ENCODE measurements at regions not wholly inside any gene's neighbourhood (a gene's known extent, or its start where the extent isn't known, plus 50 kb on each side); places are given as distances from the start of the nearest gene placed in this dataset.
"Not testable (repeated sequence)": the region's sequence is repeated elsewhere in the genome, so short reads cannot be mapped to it uniquely, and the experiment has no call there.

DNA sequence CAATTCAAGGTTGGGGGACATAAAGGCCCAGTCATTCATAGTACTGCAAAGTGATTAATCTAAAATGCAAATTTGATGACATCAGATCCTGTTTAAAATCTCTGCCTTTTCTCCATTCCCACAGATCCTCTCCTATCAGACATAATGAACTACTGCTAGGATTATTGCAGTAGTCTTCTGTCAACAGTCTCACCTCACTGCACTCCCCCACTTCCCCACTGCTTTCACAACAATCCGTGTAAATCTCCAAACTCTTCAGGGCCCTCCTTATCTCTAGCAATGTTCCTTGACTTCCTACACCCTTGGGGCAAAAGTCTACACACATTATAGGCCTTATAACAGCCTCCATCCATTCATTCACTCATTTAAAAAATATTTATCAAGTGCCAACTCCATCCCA, 112.4 kb downstream of the KBTBD2 start:
- intact Hi-C loops (cut with micrococcal nuclease): no loop called here
- Mint-ChIP-seq H3K27me3 (ENCODE audit: low read depth) (peaks cover 3% of the 10 kb centered on the region), H3K9me3 (no peaks in the 10 kb centered on the region), H3K4me1 (ENCODE audit: low read depth) (no peaks in the 10 kb centered on the region), H3K27ac (no peak overlapping the region), H3K36me3 (ENCODE audit: low read depth) (no peaks in the 10 kb centered on the region), H3K4me3 (no peak overlapping the region)
- CTCF ChIA-PET: no interaction called here
- DNase-seq: no peak

DNA sequence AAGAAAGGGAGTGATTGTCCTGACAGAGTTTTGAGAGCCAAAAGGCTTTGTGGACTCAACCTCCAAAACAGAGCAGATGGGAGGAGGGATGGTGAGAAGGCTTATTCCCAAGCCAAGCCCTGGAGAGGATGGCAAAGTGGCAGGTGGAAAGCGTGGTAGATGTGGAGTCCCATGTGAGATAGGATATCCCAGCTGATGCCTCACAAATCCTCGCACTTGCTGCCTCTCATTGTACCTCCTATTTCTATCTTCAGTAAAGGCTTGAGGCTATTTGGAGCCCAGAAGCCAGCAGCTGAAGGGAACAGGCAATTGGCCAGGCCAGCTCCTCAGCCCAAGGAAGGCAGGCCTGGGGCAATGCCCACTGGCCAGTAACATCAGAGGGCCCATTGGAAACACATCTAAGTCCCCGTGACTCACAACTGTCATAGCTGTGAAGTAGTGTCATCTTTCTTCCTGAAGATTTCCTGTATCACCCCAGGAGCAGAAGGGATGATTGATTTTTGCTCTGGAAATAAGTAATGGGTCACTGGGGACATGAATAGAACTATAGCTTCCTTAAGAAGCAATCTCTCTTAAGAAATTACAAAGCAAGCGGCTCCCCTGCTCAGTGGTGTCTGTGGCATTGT, 114.4 kb downstream of the KBTBD2 start:
- H3K4me3 Mint-ChIP-seq; H3K4me1 Mint-ChIP-seq (ENCODE audit: low read depth); H3K9me3 Mint-ChIP-seq; CTCF ChIA-PET; DNase-seq; H3K27ac Mint-ChIP-seq; H3K36me3 Mint-ChIP-seq (ENCODE audit: low read depth); intact Hi-C loops (cut with micrococcal nuclease): not testable (repeated sequence)
- peaks cover 11% of the 10 kb centered on the region for H3K27me3 Mint-ChIP-seq (ENCODE audit: low read depth)

DNA sequence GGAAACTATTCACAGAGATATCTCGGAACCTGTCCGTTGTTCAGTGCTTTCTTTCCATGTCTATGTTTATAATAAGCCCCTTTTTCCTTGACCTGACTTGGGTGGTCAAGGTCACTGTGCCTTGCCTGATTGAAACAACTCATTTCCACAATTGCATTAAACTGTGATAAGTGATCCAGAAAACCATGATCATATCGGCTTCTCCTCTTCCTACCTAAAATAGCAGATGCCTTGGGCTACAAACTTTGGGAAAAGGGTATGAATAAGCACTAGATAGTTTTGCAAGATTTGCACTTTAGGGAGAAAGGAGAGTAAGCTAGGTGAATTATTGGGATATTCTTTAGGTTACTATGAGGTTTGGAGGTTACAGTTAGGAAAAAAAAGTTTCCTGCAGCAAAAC, 115.2 kb downstream of the KBTBD2 start:
- CTCF ChIA-PET; H3K9me3 Mint-ChIP-seq; H3K4me1 Mint-ChIP-seq (ENCODE audit: low read depth); intact Hi-C loops (cut with micrococcal nuclease); H3K27ac Mint-ChIP-seq; H3K4me3 Mint-ChIP-seq; H3K36me3 Mint-ChIP-seq (ENCODE audit: low read depth); DNase-seq: not testable (repeated sequence)
- peaks cover 18% of the 10 kb centered on the region for H3K27me3 Mint-ChIP-seq (ENCODE audit: low read depth)

DNA sequence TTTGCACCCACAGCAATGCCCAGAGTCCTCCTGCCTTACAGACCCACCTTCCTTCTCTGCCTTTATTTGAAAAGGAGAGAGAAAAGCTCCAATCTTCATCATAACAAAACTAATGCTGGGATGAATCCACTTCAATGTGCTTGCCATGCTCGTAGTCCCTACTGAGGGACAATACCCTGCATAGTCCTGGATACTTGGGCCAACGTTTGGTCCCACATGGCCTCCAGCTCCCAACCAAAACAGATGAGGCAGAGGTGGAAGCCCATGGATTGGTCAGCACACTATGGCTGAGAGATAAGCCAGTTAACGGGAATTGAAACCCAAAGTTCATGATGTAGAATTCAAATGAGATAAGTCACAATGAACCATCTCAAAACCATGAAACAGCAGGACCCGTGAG, 115.8 kb downstream of the KBTBD2 start:
- not testable (repeated sequence) for H3K27ac Mint-ChIP-seq

DNA sequence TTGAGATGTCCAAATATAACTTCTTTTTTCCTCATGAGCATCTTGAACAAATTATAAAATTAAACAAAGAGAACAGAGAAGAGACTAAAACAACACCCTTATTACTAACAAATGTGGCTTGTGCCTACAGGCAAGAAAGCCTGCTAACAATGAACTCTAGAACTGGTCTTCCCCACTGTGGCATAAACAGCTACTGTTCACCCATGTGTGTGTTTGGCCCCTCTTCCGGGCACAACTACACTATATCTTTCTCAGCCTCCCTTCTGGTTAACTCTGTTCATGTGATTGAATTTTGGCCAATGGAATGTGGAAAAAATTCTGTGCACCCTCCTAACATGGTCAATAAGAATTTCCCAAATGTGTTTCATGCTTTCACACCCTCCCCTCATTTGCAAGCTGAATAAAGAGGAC, 117.0 kb downstream of the KBTBD2 start:
- CTCF ChIA-PET: no interaction called here
- intact Hi-C loops (cut with micrococcal nuclease): no loop called here
- Mint-ChIP-seq H3K27ac (no peak overlapping the region), H3K27me3 (ENCODE audit: low read depth) (peaks cover 22% of the 10 kb centered on the region), H3K36me3 (ENCODE audit: low read depth) (no peaks in the 10 kb centered on the region), H3K4me3 (no peak overlapping the region), H3K9me3 (no peaks in the 10 kb centered on the region), H3K4me1 (ENCODE audit: low read depth) (no peaks in the 10 kb centered on the region)
- no peak for DNase-seq

More for the DNA sequence above, 115.8 kb downstream of the KBTBD2 start:
- DNase-seq; H3K4me3 Mint-ChIP-seq; H3K36me3 Mint-ChIP-seq (ENCODE audit: low read depth); H3K4me1 Mint-ChIP-seq (ENCODE audit: low read depth); H3K9me3 Mint-ChIP-seq; intact Hi-C loops (cut with micrococcal nuclease): not testable (repeated sequence)
- H3K27me3 Mint-ChIP-seq (ENCODE audit: low read depth): peaks cover 22% of the 10 kb centered on the region
- CTCF ChIA-PET: interaction anchor here (0.6 kb wide), 1 partner anchor 129 kb away, joined by 7 read pairs; no protein-coding TSS in a partner anchor

DNA sequence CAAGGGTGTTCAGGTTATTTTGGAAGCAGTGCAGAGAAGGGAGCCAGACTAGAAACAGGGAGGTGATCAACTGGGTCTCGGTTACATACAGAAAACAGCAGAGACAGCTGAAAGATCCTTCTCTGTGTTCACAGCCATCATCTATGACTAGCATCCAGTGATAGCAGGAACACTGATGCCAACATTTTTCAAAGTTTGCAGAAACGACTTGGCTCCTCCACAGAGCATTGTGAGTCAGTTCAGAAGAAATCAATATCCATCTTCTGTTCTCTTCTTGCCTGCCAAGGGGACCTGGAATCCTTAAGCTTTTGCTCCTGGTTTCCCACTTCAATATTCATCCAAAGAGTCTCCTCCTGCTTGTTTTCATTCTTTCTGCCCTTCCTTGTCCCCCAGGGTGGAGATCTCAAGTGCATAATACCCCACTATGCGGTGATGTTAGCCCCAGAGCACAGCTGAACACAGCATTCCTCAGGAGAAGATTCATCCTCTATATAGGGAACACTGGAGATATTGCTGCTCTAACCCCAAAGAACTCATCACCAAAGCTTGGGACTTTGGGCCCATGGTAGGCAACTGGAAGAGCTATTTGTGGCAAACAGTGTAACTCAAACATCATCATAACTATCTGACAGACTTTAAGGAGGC, 122.6 kb downstream of the KBTBD2 start:
- H3K9me3 Mint-ChIP-seq; CTCF ChIA-PET; H3K27ac Mint-ChIP-seq; H3K4me1 Mint-ChIP-seq (ENCODE audit: low read depth); H3K4me3 Mint-ChIP-seq; DNase-seq; H3K36me3 Mint-ChIP-seq (ENCODE audit: low read depth): not testable (repeated sequence)
- H3K27me3 Mint-ChIP-seq (ENCODE audit: low read depth): peaks cover 34% of the 10 kb centered on the region
- intact Hi-C loops (cut with micrococcal nuclease): loop anchor here (10.0 kb wide), 1 partner anchor 1166 kb away; no protein-coding TSS in a partner anchor

DNA sequence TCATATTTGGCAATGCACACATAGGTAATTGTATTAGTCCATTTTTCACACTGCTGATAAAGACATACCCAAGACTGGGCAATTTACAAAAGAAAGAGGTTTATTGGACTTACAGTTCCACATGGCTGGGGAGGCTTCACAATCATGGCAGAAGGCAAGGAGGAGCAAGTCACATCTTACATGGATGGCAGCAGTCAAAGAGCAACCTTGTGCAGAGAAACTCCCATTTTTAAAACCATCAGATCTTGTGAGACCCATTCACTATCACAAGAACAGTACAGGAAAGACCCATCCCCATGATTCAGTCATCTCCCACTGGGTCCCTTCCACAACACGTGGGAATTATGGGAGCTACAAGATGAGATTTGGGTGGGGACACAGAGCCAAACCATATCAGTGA, 123.2 kb downstream of the KBTBD2 start:
- intact Hi-C loops (cut with micrococcal nuclease): loop anchor here (10.0 kb wide), 1 partner anchor 1166 kb away; no protein-coding TSS in a partner anchor
- H3K9me3 Mint-ChIP-seq; DNase-seq; CTCF ChIA-PET; H3K4me3 Mint-ChIP-seq; H3K27ac Mint-ChIP-seq; H3K36me3 Mint-ChIP-seq (ENCODE audit: low read depth); H3K4me1 Mint-ChIP-seq (ENCODE audit: low read depth): not testable (repeated sequence)
- peaks cover 38% of the 10 kb centered on the region for H3K27me3 Mint-ChIP-seq (ENCODE audit: low read depth)

DNA sequence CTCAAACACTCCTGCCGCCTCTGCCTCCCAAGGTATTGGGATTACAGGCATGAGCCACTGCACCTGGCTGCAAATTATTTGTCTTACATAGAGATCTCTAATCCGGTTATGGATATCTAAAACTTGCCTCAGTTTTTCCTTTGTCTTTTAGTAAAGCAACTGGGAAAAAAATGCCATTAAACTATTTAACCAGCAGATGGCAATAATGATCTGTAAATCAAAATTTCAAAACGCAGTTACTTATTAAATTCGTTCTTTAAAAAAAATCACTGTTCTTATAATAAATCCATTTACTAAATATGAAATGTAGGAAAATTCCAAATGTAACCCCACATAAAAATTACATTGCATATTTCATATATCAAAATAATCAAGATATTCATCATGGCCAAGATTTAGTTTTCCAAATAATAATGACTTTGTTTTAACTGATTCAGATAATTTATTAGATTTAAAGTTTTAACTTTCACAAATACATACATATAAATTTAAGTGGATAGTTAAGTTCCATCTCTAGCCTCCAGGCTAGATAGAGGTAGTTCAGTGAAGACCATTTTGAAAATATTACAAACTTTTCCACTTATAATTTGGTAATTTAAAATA, 125.8 kb downstream of the KBTBD2 start:
- peaks cover 42% of the 10 kb centered on the region for H3K27me3 Mint-ChIP-seq (ENCODE audit: low read depth)
- H3K27ac Mint-ChIP-seq; H3K4me1 Mint-ChIP-seq (ENCODE audit: low read depth); H3K36me3 Mint-ChIP-seq (ENCODE audit: low read depth); H3K4me3 Mint-ChIP-seq; H3K9me3 Mint-ChIP-seq; DNase-seq: not testable (repeated sequence)
- intact Hi-C loops (cut with micrococcal nuclease): loop anchor here (1.0 to 10.0 kb wide), 3 partner anchors 177 to 1169 kb away; no protein-coding TSS in a partner anchor
- CTCF ChIA-PET: interaction anchor here (0.7 to 1.4 kb wide), 2 partner anchors 288 to 418 kb away, joined by 3 to 4 read pairs; no protein-coding TSS in a partner anchor

DNA sequence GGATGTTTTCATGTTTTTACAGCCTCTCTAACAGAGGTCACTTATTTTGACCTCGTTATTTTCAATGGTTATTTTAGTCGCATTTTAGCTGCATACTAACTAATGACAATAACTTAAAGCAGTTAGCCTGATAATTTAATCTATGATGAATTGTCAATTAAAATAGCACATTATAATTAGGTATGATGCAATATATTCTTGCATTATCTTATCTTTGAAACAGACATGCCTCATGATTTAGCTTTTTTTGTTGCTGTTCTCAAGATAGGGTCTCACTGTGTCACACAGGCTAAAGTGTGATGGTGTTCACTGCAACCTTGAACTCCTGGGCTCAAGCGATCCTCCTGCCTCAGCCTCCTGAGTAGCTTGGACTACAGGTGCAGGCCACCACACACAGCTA, 126.4 kb downstream of the KBTBD2 start:
- H3K36me3 Mint-ChIP-seq (ENCODE audit: low read depth): no peaks in the 10 kb centered on the region
- CTCF ChIA-PET: interaction anchor here (0.5 to 0.8 kb wide), 2 partner anchors 261 to 275 kb away, joined by 3 to 4 read pairs; no protein-coding TSS in a partner anchor
- peaks cover 8% of the 10 kb centered on the region for H3K9me3 Mint-ChIP-seq
- no peak for DNase-seq
- intact Hi-C loops (cut with micrococcal nuclease): loop anchor here (1.0 to 10.0 kb wide), 3 partner anchors 178 to 1170 kb away; no protein-coding TSS in a partner anchor
- H3K4me3 Mint-ChIP-seq: no peak overlapping the region
- no peak overlapping the region for H3K27ac Mint-ChIP-seq
- H3K4me1 Mint-ChIP-seq (ENCODE audit: low read depth): peaks cover 9% of the 10 kb centered on the region
- peaks cover 44% of the 10 kb centered on the region for H3K27me3 Mint-ChIP-seq (ENCODE audit: low read depth)

DNA sequence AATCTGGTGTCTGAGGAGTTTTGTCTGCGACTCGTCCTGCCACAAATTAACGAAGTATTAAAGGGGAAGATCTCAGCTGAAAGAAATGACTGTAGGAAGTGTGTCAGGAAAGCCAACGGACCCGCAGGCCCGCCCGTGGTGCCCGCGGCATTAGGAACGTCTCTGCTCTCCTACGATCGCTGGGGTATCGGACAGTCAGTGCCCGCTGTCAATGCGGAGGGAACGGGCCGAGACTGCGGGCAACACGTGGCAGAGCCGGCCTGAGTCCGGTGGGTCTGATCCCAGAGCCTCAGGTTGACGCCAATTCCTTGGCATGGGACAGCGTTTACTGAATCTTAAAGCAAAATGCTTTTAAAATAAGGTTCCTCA, 128.7 kb downstream of the KBTBD2 start:
- Mint-ChIP-seq H3K9me3 (no peaks in the 10 kb centered on the region), H3K4me1 (ENCODE audit: low read depth) (peaks cover 9% of the 10 kb centered on the region), H3K27me3 (ENCODE audit: low read depth) (peaks cover 38% of the 10 kb centered on the region), H3K27ac (no peak overlapping the region), H3K4me3 (peak overlapping the region; percentile 14), H3K36me3 (ENCODE audit: low read depth) (no peaks in the 10 kb centered on the region)
- no peak for DNase-seq
- CTCF ChIA-PET: interaction anchor here (0.6 to 1.6 kb wide), 3 partner anchors 84 to 1170 kb away, joined by 3 to 9 read pairs (median 3); partner anchors contain the start of gene RP9
- intact Hi-C loops (cut with micrococcal nuclease): loop anchor here (2.0 to 10.0 kb wide), 3 partner anchors 68 to 1172 kb away; partner anchors contain the start of gene LSM5

DNA sequence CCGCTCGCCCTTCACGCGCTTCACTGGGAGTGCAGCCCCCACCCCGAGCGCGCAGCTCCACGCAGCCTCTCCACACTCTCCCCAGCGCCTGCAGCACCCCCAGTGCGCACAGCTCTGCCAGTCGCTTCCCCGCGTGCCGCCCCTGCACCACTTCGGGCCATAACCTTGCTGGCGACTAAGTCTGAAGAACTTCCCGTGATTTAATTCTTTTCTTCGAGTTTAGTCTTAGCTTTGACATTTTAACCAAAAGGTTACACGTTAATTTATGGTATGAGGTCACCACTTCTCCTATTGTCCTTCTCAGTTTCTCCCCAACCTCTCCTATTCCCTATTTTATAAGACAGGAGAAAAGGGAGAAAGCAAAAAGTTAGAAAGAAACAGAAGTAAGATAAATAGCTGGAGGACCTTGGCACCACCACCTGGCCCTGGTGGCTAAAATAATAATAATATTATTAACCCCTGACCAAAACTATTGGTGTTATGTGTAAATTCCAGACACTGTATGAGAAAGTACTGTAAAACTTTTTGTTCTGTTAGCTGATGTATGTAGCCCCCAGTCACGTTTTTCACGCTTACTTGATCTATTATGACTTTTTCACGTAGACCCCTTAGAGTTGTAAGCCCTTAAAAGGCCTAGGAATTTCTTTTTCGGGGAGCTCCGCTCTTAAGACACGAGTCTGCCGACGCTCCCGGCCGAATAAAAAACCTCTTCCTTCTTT, 129.2 kb downstream of the KBTBD2 start:
- H3K36me3 Mint-ChIP-seq (ENCODE audit: low read depth); H3K27ac Mint-ChIP-seq; DNase-seq; H3K4me1 Mint-ChIP-seq (ENCODE audit: low read depth); H3K9me3 Mint-ChIP-seq: not testable (repeated sequence)
- intact Hi-C loops (cut with micrococcal nuclease): loop anchor here (2.0 to 10.0 kb wide), 3 partner anchors 68 to 1172 kb away; partner anchors contain the start of gene LSM5
- peak overlapping the region; percentile 14 for H3K4me3 Mint-ChIP-seq
- CTCF ChIA-PET: interaction anchor here (0.6 to 1.6 kb wide), 4 partner anchors 84 to 1170 kb away, joined by 3 to 9 read pairs (median 4); partner anchors contain the start of gene RP9
- peaks cover 38% of the 10 kb centered on the region for H3K27me3 Mint-ChIP-seq (ENCODE audit: low read depth)
